HG02759 (cell line): ENCODE measurements at regions not wholly inside any gene's neighbourhood (a gene's known extent, or its start where the extent isn't known, plus 50 kb on each side); places are given as distances from the start of the nearest gene placed in this dataset.
A peak's percentile ranks its signal among the peaks of the same experiment; 100 is the strongest.

Experiments
- ATAC-seq: cut with Tn5 transposase; IDR thresholded peaks from one replicate; pipeline ENCODE4 v1.9.1; 2021; ENCODE audit warnings: mild to moderate bottlenecking, moderate library complexity; ENCODE audit not compliant: unreplicated experiment

- ATAC-seq = no peak
Observed at GRCh38 chr16:74183601-74184360, 112.8 kb upstream of the PSMD7 start.

GRCh38 chr16:74169687-74170376, 126.8 kb upstream of the PSMD7 start:
- no peak for ATAC-seq

GRCh38 chr16:74169066-74169465, 127.5 kb upstream of the PSMD7 start:
- no peak for ATAC-seq

GRCh38 chr16:74168445-74168844, 128.2 kb upstream of the PSMD7 start:
- no peak for ATAC-seq

DNA sequence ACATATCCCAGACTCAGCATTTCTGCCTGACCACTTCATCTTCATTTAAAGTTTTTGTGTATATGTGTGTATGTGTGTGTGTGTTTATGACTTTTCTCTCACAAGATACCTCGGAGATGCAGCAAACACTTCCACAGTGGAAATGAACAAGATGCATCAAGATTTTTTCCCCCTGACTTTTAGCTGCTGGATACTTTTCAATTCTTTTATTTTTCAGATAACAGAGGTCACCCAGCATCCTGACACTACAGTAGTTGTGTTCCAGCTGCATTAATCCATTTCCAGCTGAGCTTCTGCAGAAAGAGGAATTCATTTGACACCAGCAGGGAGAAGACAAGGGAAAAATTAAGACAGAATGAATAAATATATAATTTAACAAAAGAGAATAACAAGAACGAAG, 130.2 kb upstream of the PSMD7 start:
- no peak for ATAC-seq

GRCh38 chr16:74165566-74166080, 131.0 kb upstream of the PSMD7 start:
- ATAC-seq = no peak

- no peak for ATAC-seq
Observed at GRCh38 chr16:74160759-74161158, 135.9 kb upstream of the PSMD7 start.

- no peak for ATAC-seq
Observed at GRCh38 chr16:74153773-74154172, 142.8 kb upstream of the PSMD7 start.

DNA sequence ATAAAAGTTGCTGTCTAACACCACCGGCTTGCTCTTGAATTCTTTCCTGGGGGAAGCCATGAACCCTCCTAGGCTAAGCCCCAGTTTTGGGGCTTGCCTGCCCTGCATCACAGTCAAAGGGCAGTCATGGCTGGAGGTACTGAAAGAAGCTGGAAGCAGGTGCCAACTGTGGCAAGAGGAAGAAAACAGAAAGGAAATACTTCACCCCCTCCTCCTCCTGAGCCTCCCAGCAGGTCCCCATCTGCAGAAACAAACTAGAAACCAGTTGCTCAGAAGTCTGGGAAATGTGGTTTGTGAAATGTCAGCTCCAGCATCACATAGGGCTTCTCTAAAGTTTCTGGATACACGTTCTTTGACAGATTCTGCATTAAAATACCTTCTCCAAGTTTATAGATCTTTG, 150.0 kb upstream of the PSMD7 start:
- no peak for ATAC-seq

DNA sequence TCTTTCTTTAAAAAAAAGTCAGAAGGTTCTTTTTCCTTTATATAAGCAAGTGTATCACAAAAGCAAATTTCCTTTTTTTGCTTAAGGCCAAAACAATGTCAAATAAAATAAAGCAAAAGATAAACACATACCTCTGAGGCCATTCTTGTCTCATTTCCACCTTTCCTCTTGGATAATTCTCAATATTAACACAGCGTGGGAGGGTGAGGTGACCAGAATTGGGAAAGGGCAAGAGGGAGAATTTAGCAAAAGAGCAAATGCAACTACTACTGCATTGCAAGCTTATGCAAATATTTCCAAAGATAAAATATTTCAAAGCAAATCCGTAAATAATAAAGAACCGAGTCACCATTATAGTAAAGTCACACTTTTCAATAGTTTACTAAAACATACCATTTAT, 153.4 kb upstream of the PSMD7 start:
- ATAC-seq = no peak

- ATAC-seq = no peak
Observed at GRCh38 chr16:74141015-74141414, 155.6 kb upstream of the PSMD7 start.

- ATAC-seq = no peak
Observed at GRCh38 chr16:74140557-74140956, 156.1 kb upstream of the PSMD7 start.

DNA sequence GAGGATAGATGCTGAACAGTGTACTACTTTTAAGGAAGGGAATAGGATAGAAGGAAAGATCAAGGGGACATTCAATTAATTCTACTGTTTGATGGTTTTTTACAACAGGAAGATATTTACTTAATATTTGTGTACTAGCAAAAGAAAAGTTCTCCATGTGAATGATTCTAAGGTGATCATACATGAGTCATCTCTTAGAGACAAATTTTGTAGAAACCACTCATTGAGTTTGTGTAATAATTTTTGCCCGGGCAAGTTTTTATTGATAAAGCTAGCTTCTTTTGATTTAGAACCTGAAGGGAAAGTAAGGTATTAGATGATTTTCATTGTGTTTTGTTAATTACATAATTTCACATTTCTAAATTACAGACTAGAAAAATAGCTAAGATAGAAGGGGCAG, 172.8 kb upstream of the PSMD7 start:
- no peak for ATAC-seq

GRCh38 chr16:74123195-74123594, 173.4 kb upstream of the PSMD7 start:
- ATAC-seq = no peak

GRCh38 chr16:74117798-74118197, 178.8 kb upstream of the PSMD7 start:
- no peak for ATAC-seq

GRCh38 chr16:74113545-74113944, 183.1 kb upstream of the PSMD7 start:
- no peak for ATAC-seq

- no peak for ATAC-seq
Observed at GRCh38 chr16:74111456-74111982, 185.1 kb upstream of the PSMD7 start.

GRCh38 chr16:74107795-74108610, 188.6 kb upstream of the PSMD7 start:
- ATAC-seq = peak; percentile 53

DNA sequence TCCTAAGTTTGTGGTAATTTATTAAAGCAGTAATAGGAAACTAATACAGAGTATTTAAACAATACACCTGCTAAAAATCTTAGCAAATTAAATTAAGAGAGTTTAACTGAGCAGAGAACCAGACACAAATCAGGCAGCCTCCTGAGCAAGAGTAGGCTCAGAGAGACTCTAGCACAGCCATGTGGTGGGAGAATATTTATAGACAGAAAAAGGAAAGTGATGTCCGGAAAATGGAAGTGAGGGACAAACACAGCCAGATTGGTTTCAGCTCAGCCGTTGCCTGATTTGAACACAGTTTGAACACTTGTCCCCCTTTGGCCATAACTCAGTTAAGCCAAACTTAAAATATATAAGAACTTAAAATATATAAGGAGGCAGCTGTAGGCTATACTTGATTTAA, 192.6 kb upstream of the PSMD7 start:
- no peak for ATAC-seq

DNA sequence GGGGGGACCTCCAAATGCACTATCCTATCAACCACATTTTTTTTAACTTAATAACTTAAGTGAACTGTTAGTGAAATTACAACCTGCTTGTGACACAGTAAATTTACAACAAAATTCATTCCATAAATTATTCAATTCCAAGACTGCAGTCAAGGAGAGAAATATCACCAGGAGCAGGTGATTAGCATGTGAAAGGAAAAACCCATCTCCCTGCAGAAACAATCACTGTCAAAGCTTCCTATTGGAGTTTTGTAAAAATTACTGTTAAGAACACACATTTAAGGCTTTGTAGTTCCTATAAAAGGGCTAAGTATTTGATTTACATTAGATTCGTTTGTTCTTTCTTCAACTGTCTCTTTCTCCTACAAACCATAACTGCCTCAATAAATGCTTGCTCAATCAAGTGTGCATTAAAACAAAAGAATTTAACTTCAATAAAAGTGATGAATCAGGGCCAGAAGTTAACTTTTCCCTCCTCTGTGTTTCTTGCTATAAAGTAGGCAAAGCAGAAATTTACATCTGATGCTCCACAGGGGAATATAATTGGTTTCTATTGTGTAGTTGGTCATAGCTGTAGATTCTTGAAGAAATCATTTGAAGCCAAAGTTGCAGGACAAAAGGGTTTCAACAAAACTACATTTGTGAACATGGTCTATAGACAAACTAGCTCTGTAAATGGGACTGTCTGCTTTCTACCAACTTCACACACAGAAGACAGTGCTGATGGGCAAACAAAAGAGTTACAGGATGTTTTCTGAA, 195.1 kb upstream of the PSMD7 start:
- ATAC-seq = no peak
